GM21528 (cell line): ENCODE measurements at regions not wholly inside any gene's neighbourhood (a gene's known extent, or its start where the extent isn't known, plus 50 kb on each side); places are given as distances from the start of the nearest gene placed in this dataset.
"Not testable (repeated sequence)": the region's sequence is repeated elsewhere in the genome, so short reads cannot be mapped to it uniquely, and the experiment has no call there.

ENCODE experiments used
- ATAC-seq: cut with Tn5 transposase; IDR thresholded peaks from one replicate; pipeline ENCODE4 v1.9.1; 2021; ENCODE audit warnings: mild to moderate bottlenecking, moderate library complexity; ENCODE audit not compliant: unreplicated experiment, low FRiP score

DNA sequence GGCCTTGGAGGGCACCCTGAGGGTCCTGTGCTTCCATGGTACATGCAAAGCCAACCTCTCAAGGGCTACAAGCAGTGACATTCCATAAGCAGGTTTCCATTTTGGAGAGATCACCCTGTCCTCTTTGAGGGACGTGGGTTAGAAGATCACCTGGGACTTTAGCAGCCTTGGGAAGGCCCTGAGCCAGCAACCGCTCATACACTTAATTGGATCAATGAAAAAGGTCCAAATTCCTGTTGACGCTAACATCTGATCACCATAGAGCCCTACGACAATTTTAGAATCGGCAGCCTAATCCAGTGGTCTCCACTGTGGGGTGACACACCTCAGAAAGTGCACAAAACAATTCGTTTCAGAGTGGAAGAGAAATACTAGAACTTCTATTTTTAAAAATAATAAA, 196.0 kb upstream of the NR3C1 start:
- no peak for ATAC-seq

- no peak for ATAC-seq
Observed at GRCh38 chr5:143596824-143597223, 193.3 kb upstream of the NR3C1 start.

GRCh38 chr5:143594902-143595818, 191.7 kb upstream of the NR3C1 start:
- no peak for ATAC-seq

DNA sequence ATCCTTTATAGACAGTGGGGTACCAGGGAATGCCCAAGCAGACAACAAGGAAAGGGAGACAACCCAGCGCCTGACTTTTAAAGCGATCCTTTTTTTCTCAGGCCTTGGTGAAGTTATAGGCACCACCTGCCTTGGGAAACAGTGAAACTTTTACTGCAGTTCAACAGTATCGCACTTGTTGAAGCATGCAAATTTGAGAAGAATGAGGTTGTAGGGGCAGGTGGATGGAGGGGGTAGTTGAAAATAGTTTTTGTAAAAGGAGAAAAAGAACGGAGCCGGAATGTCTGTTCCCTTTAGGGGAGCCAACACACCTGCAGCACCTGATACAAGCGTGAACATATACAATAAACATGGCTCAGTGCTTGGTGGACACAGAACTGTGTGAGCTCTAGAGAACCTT, 190.2 kb upstream of the NR3C1 start:
- ATAC-seq = peak; percentile 51

DNA sequence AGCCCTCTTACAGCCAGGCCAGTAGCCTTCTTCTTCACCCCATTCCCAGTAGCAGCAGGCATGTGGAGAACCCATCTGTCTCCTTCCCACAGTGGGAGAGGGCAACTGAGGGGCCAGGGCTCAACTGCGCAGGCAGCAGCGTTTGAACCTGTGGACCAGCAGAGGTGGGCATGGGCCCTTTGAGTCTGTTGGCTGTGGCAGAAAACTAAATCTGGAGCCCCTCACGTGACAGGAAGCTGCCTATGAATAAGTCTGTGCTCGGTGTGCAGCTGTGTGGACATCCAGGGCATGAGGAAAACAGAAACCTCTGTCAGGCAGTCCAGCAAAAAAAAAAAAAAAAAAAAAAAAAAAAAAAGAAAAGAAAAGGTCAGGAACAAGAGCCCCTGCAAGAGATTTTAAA, 189.2 kb upstream of the NR3C1 start:
- ATAC-seq = peak; percentile 70

- no peak for ATAC-seq
Observed at GRCh38 chr5:143588933-143589662, 185.6 kb upstream of the NR3C1 start.

DNA sequence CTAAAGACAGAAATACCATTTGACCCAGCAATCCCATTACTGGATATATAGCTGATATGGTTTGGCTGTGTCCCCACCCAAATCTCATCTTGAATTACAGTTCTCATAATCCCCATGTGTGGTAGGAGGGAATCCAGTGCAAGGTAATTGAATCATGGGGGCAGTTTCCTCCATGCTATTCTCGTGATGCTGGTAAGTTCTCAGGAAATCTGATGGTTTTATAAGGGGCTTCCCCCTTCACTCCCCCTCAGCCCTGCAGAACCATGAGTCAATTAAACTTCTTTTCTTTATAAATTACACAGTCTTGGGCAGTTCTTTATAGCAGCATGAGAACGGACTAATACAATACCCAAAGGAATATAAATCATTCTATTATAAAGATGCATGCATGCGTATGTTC, 184.6 kb upstream of the NR3C1 start:
- ATAC-seq = not testable (repeated sequence)

- ATAC-seq = no peak
Observed at GRCh38 chr5:143586781-143587362, 183.4 kb upstream of the NR3C1 start.

DNA sequence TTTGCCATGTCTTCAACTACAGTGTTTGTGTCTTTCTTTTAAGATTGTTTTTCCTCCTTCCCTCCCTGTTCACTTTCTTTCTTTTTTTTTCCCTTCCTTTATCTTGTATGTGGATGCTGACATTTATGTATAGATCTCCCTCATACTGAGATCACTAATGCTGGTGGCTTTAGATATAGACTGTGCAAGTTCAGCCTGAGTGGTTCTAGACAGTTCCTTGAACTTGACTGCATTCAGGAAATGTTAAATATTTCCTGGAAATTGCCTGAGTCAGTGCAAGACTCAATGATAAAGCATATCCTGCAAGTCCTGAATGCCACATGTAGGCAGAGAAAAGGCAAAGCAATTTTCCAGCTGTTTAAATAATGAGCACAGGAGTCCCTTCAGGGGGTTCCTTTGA, 182.5 kb upstream of the NR3C1 start:
- no peak for ATAC-seq

GRCh38 chr5:143583409-143583808, 179.9 kb upstream of the NR3C1 start:
- no peak for ATAC-seq

GRCh38 chr5:143582869-143583268, 179.4 kb upstream of the NR3C1 start:
- no peak for ATAC-seq

DNA sequence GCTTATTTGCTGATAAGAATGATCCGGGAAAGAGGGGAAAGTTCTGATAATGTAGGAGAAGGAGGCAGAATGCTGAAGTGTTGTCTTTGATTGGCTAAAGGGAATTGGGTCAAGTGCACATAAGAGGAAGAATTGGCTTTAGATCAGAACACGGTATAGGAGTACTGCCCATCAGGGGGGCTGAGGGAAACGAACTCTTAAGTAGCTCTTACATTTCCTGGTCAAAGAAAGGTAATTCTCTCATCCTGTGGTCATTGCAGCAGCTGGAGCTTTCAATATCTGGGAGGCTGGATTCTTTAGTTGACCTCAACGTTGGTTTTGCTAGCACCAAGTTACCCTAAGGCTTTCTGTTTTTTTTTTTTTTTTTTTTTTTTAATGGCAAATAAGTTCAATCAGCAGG, 178.7 kb upstream of the NR3C1 start:
- no peak for ATAC-seq

DNA sequence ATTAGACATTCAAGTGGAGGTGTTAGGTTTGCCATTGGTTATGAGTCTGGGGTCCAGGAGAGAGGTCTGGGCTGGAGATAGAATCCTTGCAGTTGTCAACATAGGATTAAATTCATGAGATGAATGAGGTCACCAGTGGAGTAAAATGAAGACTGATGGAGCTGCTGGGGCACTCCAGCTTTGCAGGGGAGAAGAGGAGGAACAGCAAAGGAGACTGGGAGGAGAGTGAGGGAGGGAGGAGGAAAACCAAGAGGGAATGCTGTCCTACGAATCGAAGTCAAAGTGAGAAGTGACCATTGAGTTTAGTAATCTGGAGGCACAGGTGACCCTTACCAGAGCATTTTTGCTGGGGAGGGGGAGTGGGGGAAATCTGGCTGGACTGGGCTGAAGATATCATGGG, 178.2 kb upstream of the NR3C1 start:
- ATAC-seq = no peak

GRCh38 chr5:143581147-143581546, 177.7 kb upstream of the NR3C1 start:
- ATAC-seq = no peak

DNA sequence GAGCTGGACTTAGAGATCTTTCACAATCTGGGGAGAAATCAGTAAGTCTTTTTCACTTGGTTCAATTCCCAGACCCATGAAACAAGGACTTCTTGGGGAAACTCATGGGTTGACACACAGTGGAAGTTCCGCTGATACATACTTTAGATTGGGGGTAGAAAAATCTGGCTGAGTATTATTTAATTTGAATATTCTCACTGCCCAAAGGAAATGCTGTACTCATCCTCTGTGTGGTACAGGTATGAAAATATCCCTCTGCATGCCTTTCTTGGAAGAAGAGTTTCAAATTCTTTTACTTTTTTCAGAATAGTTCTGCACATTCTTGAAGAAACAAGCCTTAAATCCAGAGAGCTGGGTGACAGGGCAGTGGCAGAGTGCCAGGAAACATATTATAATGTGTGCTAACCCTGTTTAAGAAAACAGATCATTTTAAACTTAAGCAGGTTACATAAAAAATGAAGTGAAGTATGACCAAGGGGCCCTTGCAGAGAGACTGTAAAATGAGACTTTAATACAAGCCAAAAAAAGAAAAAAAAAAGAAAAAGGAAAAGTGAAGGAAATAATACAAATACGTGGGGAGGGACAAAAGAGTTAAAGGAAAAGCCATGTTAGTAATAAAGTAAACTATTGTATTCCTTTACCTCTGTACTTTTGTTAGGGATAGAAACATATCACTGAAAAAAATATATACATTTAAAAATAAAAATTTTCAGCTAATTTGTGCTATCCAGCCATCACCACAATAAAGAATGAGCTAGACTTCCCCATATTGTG, 173.4 kb upstream of the NR3C1 start:
- ATAC-seq = no peak

- no peak for ATAC-seq
Observed at GRCh38 chr5:143575286-143575685, 171.8 kb upstream of the NR3C1 start.

GRCh38 chr5:143574236-143574635, 170.8 kb upstream of the NR3C1 start:
- ATAC-seq = no peak

GRCh38 chr5:143573568-143574170, 170.2 kb upstream of the NR3C1 start:
- no peak for ATAC-seq

GRCh38 chr5:143572671-143573070, 169.2 kb upstream of the NR3C1 start:
- no peak for ATAC-seq
